GM23338 (cell line): ENCODE measurements at regions not wholly inside any gene's neighbourhood (a gene's known extent, or its start where the extent isn't known, plus 50 kb on each side); places are given as distances from the start of the nearest gene placed in this dataset.

Source experiments
- ATAC-seq: fragments of 200-7000 bp; cut with Tn5 transposase; 3 replicates; pipeline ENCODE4 v1.9.1; 2020
- DNase-seq: peaks from one replicate; pipeline ENCODE4 v3.0.0-alpha.2; 2015; ENCODE audit warnings: low spot score
- H2AFZ ChIP-seq: fragments of 200-600 bp; sonication (generic); 2 replicates; pipeline ENCODE4 v1.8.0; 2016; ENCODE audit warnings: antibody characterized with exemption, mild to moderate bottlenecking, moderate library complexity
- H3F3A ChIP-seq: fragments of 200-600 bp; sonication (generic); replicated peaks from 2 replicates; pipeline ENCODE4 v1.8.0; 2017; ENCODE audit warnings: antibody characterized with exemption, mixed run types, low read depth
- H3K27ac ChIP-seq: fragments of 200-600 bp; sonication (generic); 2 replicates; pipeline ENCODE4 v1.6.1; 2016; ENCODE audit warnings: low read depth
- H3K27me3 ChIP-seq: fragments of 200-600 bp; sonication (generic); 2 replicates; pipeline ENCODE4 v1.8.0; 2016; ENCODE audit warnings: mild to moderate bottlenecking, mixed run types, moderate library complexity; ENCODE audit not compliant: insufficient read depth
- H3K36me3 ChIP-seq: fragments of 200-600 bp; sonication (generic); 2 replicates; pipeline ENCODE4 v1.8.0; 2016; ENCODE audit warnings: mild to moderate bottlenecking; ENCODE audit not compliant: insufficient read depth
- H3K4me1 ChIP-seq: fragments of 200-600 bp; sonication (generic); 2 replicates; pipeline ENCODE4 v1.8.0; 2016; ENCODE audit warnings: mild to moderate bottlenecking, moderate library complexity; ENCODE audit not compliant: insufficient read depth
- H3K4me2 ChIP-seq: fragments of 200-600 bp; sonication (generic); 2 replicates; pipeline ENCODE4 v1.7.1; 2017; ENCODE audit warnings: mixed run types
- H3K4me3 ChIP-seq: fragments of 200-600 bp; sonication (generic); 2 replicates; pipeline ENCODE4 v1.6.1; 2016; ENCODE audit warnings: mixed run types
- H3K79me2 ChIP-seq: fragments of 200-600 bp; sonication (generic); replicated peaks from 2 replicates; pipeline ENCODE4 v1.8.0; 2017; ENCODE audit warnings: mild to moderate bottlenecking; ENCODE audit not compliant: insufficient read depth
- H3K9me2 ChIP-seq: fragments of 200-600 bp; sonication (generic); 2 replicates; pipeline ENCODE4 v1.8.0; 2017; ENCODE audit not compliant: insufficient read depth
- H4K20me1 ChIP-seq: fragments of 200-600 bp; sonication (generic); replicated peaks from 2 replicates; pipeline ENCODE4 v1.8.0; 2017; ENCODE audit warnings: mild to moderate bottlenecking; ENCODE audit not compliant: insufficient read depth
- H3K27ac Mint-ChIP-seq: 2 replicates; pipeline ENCODE4 v1.8.0; 2020; ENCODE audit warnings: inconsistent platforms, mild to moderate bottlenecking, moderate library complexity, mixed read lengths
- H3K27me3 Mint-ChIP-seq: 3 replicates; pipeline ENCODE4 v1.8.0; 2022; ENCODE audit warnings: low read depth, mild to moderate bottlenecking, moderate library complexity, mixed read lengths, inconsistent platforms; ENCODE audit not compliant: insufficient read depth, poor library complexity
- H3K36me3 Mint-ChIP-seq: 3 replicates; pipeline ENCODE4 v1.8.0; 2021; ENCODE audit warnings: low read depth, mild to moderate bottlenecking, inconsistent platforms, moderate library complexity, mixed read lengths
- H3K4me1 Mint-ChIP-seq: 3 replicates; pipeline ENCODE4 v1.8.0; 2020; ENCODE audit warnings: mild to moderate bottlenecking, inconsistent platforms, mixed read lengths
- H3K4me3 Mint-ChIP-seq: 3 replicates; pipeline ENCODE4 v1.8.0; 2021; ENCODE audit warnings: moderate library complexity, mild to moderate bottlenecking, inconsistent platforms, mixed read lengths
- H3K9me3 Mint-ChIP-seq: 3 replicates; pipeline ENCODE4 v1.8.0; 2020; ENCODE audit warnings: moderate library complexity, mild to moderate bottlenecking, inconsistent platforms, mixed read lengths
- CREB1 ChIP-seq: fragments of 250-450 bp; sonication (Bioruptor Pico); IDR thresholded peaks from 2 replicates; pipeline ENCODE4 v1.5.0; 2020; ENCODE audit warnings: low read depth, mild to moderate bottlenecking, moderate library complexity
- EZH2 ChIP-seq: fragments of 200-600 bp; sonication (generic); IDR thresholded peaks from one replicate; pipeline ENCODE4 v1.8.0; 2017; ENCODE audit warnings: antibody characterized with exemption, mild to moderate bottlenecking, low read depth; ENCODE audit not compliant: unreplicated experiment
- EZH2phosphoT487 ChIP-seq: fragments of 200-600 bp; sonication (generic); IDR thresholded peaks from one replicate; pipeline ENCODE4 v1.8.1; 2018; ENCODE audit warnings: antibody characterized with exemption; ENCODE audit not compliant: unreplicated experiment
- JUNB ChIP-seq: IDR thresholded peaks from one replicate; pipeline ENCODE4 v1.6.1; 2016; ENCODE audit warnings: antibody characterized with exemption; ENCODE audit not compliant: unreplicated experiment
- POLR2AphosphoS5 ChIP-seq: IDR thresholded peaks from 2 replicates; pipeline ENCODE4 v1.6.1; 2016; ENCODE audit warnings: antibody characterized with exemption, low read depth
- STAT1 ChIP-seq: IDR thresholded peaks from one replicate; pipeline ENCODE4 v1.6.1; 2016; ENCODE audit warnings: antibody characterized with exemption; ENCODE audit not compliant: unreplicated experiment
- ZNF114 ChIP-seq: fragments of 250-450 bp; sonication (Bioruptor Pico); IDR thresholded peaks from 2 replicates; pipeline ENCODE4 v1.5.0; 2020; ENCODE audit warnings: mild to moderate bottlenecking, moderate library complexity
- ZNF331 ChIP-seq: fragments of 250-450 bp; sonication (Bioruptor Pico); IDR thresholded peaks from 2 replicates; pipeline ENCODE4 v1.5.0; 2020; ENCODE audit warnings: low read depth, mild to moderate bottlenecking, moderate library complexity
- TF ChIP-seq, protein P1 (sequence below): IDR thresholded peaks from 2 replicates; pipeline ENCODE4 v1.6.1; 2016; ENCODE audit warnings: antibody characterized with exemption
- TF ChIP-seq, protein P2 (sequence below): IDR thresholded peaks from one replicate; pipeline ENCODE4 v1.6.1; 2018; ENCODE audit warnings: antibody characterized with exemption; ENCODE audit not compliant: unreplicated experiment
- TF ChIP-seq, protein P3 (sequence below), 2 experiments: fragments of 200-600 bp in 1 of 2; sonication (generic) in 1 of 2; conservative IDR thresholded peaks; 2 replicates each; pipeline versions ENCODE4 v1.5.1 to v1.6.1; 2016 to 2017; ENCODE audit warnings: antibody characterized with exemption in 2 of 2, low read depth in 2 of 2, mild to moderate bottlenecking in 2 of 2, moderate library complexity in 1 of 2
- TF ChIP-seq, protein P4 (sequence below): fragments of 250-450 bp; sonication (Bioruptor Pico); IDR thresholded peaks from 2 replicates; pipeline ENCODE4 v1.5.0; 2020; ENCODE audit warnings: mild to moderate bottlenecking, moderate library complexity

DNA sequence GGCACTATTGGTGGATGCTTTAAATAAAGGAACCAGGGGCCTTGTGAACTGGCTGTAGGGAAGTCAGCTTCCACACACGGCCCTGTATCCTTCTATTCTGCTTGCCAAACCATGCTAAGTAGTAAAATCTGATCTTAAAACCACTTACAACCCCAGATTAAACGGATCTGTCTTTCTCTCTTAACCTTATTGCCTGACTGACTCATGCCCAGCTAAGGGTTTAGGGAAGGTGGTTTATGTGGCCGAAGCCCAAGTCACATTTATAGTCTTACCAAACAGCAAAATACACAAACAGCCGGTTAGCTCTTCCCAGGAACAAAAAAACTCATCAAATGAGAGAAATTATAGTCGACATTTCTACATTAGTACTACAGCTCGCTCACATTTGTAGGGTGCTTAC is 988.4 kb upstream of the TENM3 start (continued):
- TF ChIP-seq, protein P1, sequence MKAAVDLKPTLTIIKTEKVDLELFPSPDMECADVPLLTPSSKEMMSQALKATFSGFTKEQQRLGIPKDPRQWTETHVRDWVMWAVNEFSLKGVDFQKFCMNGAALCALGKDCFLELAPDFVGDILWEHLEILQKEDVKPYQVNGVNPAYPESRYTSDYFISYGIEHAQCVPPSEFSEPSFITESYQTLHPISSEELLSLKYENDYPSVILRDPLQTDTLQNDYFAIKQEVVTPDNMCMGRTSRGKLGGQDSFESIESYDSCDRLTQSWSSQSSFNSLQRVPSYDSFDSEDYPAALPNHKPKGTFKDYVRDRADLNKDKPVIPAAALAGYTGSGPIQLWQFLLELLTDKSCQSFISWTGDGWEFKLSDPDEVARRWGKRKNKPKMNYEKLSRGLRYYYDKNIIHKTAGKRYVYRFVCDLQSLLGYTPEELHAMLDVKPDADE, result no peak
- no peak for TF ChIP-seq POLR2AphosphoS5
- TF ChIP-seq, protein P2, sequence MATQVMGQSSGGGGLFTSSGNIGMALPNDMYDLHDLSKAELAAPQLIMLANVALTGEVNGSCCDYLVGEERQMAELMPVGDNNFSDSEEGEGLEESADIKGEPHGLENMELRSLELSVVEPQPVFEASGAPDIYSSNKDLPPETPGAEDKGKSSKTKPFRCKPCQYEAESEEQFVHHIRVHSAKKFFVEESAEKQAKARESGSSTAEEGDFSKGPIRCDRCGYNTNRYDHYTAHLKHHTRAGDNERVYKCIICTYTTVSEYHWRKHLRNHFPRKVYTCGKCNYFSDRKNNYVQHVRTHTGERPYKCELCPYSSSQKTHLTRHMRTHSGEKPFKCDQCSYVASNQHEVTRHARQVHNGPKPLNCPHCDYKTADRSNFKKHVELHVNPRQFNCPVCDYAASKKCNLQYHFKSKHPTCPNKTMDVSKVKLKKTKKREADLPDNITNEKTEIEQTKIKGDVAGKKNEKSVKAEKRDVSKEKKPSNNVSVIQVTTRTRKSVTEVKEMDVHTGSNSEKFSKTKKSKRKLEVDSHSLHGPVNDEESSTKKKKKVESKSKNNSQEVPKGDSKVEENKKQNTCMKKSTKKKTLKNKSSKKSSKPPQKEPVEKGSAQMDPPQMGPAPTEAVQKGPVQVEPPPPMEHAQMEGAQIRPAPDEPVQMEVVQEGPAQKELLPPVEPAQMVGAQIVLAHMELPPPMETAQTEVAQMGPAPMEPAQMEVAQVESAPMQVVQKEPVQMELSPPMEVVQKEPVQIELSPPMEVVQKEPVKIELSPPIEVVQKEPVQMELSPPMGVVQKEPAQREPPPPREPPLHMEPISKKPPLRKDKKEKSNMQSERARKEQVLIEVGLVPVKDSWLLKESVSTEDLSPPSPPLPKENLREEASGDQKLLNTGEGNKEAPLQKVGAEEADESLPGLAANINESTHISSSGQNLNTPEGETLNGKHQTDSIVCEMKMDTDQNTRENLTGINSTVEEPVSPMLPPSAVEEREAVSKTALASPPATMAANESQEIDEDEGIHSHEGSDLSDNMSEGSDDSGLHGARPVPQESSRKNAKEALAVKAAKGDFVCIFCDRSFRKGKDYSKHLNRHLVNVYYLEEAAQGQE, result no peak

DNA sequence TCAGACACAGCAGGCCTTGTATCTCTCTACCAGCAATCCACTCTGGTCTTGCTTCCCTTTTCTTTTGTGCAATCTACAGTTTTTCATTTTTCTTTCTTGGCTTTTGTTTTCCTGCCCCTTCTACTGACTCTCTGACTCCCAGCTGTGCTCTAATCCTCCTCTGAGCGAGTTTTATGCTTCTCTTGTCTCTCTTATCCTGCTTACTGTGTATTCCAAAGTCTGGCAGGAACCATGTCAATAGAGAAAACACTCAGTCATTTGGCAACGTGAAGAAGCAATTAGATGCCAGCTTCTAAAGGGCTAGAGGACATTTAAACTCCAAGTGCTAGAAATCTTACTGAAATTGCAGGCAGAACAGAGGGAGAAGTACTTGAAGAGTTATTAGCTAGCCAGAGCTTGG is 984.6 kb upstream of the TENM3 start:
- H3K27me3 ChIP-seq, result no peaks in the 10 kb centered on the region
- H3K36me3 Mint-ChIP-seq, result no peaks in the 10 kb centered on the region
- no peaks in the 10 kb centered on the region for H4K20me1 ChIP-seq
- no peaks in the 10 kb centered on the region for H3K36me3 ChIP-seq
- no peaks in the 10 kb centered on the region for H3K79me2 ChIP-seq
- no peak overlapping the region for H3K27ac ChIP-seq
- no peak overlapping the region for H3K4me3 ChIP-seq
- no peaks in the 10 kb centered on the region for H3K9me3 Mint-ChIP-seq
- no peak overlapping the region for H3K4me3 Mint-ChIP-seq
- ATAC-seq (no peak), DNase-seq (no peak)
- no peak overlapping the region for H3K4me2 ChIP-seq
- H3K4me1 ChIP-seq, result peaks cover 11% of the 10 kb centered on the region
- peaks cover 31% of the 10 kb centered on the region for H3K4me1 Mint-ChIP-seq
- H3K9me2 ChIP-seq, result peaks cover 3% of the 10 kb centered on the region; the same call in 1 of the 2 replicates
- peaks cover 7% of the 10 kb centered on the region for H3K27me3 Mint-ChIP-seq
- H3K27ac Mint-ChIP-seq, result 0 out of 2 replicates have a peak overlapping the region, but pooled peaks have one; percentile 30
- H2AFZ ChIP-seq, result peak overlapping the region; percentile 12; the same call in 1 of the 2 replicates
- H3F3A ChIP-seq, result no peaks in the 10 kb centered on the region
- TF ChIP-seq JUNB, result no peak
- TF ChIP-seq ZNF331 (CRISPR knock-in tag), result no peak
- TF ChIP-seq, protein P3, sequence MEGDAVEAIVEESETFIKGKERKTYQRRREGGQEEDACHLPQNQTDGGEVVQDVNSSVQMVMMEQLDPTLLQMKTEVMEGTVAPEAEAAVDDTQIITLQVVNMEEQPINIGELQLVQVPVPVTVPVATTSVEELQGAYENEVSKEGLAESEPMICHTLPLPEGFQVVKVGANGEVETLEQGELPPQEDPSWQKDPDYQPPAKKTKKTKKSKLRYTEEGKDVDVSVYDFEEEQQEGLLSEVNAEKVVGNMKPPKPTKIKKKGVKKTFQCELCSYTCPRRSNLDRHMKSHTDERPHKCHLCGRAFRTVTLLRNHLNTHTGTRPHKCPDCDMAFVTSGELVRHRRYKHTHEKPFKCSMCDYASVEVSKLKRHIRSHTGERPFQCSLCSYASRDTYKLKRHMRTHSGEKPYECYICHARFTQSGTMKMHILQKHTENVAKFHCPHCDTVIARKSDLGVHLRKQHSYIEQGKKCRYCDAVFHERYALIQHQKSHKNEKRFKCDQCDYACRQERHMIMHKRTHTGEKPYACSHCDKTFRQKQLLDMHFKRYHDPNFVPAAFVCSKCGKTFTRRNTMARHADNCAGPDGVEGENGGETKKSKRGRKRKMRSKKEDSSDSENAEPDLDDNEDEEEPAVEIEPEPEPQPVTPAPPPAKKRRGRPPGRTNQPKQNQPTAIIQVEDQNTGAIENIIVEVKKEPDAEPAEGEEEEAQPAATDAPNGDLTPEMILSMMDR (conservative IDR thresholded peaks at IDR 0.05; ENCODE audit: low read depth in 2 of 2), result no peak
- no peak for TF ChIP-seq EZH2phosphoT487
- TF ChIP-seq, protein P1, result no peak
- TF ChIP-seq, protein P4, sequence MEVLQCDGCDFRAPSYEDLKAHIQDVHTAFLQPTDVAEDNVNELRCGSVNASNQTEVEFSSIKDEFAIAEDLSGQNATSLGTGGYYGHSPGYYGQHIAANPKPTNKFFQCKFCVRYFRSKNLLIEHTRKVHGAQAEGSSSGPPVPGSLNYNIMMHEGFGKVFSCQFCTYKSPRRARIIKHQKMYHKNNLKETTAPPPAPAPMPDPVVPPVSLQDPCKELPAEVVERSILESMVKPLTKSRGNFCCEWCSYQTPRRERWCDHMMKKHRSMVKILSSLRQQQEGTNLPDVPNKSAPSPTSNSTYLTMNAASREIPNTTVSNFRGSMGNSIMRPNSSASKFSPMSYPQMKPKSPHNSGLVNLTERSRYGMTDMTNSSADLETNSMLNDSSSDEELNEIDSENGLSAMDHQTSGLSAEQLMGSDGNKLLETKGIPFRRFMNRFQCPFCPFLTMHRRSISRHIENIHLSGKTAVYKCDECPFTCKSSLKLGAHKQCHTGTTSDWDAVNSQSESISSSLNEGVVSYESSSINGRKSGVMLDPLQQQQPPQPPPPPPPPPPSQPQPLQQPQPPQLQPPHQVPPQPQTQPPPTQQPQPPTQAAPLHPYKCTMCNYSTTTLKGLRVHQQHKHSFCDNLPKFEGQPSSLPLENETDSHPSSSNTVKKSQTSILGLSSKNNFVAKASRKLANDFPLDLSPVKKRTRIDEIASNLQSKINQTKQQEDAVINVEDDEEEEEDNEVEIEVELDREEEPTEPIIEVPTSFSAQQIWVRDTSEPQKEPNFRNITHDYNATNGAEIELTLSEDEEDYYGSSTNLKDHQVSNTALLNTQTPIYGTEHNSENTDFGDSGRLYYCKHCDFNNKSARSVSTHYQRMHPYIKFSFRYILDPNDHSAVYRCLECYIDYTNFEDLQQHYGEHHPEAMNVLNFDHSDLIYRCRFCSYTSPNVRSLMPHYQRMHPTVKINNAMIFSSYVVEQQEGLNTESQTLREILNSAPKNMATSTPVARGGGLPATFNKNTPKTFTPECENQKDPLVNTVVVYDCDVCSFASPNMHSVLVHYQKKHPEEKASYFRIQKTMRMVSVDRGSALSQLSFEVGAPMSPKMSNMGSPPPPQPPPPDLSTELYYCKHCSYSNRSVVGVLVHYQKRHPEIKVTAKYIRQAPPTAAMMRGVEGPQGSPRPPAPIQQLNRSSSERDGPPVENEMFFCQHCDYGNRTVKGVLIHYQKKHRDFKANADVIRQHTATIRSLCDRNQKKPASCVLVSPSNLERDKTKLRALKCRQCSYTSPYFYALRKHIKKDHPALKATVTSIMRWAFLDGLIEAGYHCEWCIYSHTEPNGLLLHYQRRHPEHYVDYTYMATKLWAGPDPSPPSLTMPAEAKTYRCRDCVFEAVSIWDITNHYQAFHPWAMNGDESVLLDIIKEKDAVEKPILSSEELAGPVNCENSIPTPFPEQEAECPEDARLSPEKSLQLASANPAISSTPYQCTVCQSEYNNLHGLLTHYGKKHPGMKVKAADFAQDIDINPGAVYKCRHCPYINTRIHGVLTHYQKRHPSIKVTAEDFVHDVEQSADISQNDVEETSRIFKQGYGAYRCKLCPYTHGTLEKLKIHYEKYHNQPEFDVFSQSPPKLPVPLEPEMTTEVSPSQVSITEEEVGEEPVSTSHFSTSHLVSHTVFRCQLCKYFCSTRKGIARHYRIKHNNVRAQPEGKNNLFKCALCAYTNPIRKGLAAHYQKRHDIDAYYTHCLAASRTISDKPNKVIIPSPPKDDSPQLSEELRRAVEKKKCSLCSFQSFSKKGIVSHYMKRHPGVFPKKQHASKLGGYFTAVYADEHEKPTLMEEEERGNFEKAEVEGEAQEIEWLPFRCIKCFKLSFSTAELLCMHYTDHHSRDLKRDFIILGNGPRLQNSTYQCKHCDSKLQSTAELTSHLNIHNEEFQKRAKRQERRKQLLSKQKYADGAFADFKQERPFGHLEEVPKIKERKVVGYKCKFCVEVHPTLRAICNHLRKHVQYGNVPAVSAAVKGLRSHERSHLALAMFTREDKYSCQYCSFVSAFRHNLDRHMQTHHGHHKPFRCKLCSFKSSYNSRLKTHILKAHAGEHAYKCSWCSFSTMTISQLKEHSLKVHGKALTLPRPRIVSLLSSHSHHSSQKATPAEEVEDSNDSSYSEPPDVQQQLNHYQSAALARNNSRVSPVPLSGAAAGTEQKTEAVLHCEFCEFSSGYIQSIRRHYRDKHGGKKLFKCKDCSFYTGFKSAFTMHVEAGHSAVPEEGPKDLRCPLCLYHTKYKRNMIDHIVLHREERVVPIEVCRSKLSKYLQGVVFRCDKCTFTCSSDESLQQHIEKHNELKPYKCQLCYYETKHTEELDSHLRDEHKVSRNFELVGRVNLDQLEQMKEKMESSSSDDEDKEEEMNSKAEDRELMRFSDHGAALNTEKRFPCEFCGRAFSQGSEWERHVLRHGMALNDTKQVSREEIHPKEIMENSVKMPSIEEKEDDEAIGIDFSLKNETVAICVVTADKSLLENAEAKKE, result no peak
- TF ChIP-seq STAT1, result no peak
- TF ChIP-seq CREB1 (CRISPR knock-in tag), result no peak
- TF ChIP-seq EZH2, result no peak
- TF ChIP-seq POLR2AphosphoS5, result no peak
- no peak for TF ChIP-seq ZNF114 (CRISPR knock-in tag)
